ENCODE measurements at regions not wholly inside any gene's neighbourhood (a gene's known extent, or its start where the extent isn't known, plus 50 kb on each side); places are given as distances from the start of the nearest gene placed in this dataset.
"Not testable (repeated sequence)": the region's sequence is repeated elsewhere in the genome, so short reads cannot be mapped to it uniquely, and the experiment has no call there.

DNA sequence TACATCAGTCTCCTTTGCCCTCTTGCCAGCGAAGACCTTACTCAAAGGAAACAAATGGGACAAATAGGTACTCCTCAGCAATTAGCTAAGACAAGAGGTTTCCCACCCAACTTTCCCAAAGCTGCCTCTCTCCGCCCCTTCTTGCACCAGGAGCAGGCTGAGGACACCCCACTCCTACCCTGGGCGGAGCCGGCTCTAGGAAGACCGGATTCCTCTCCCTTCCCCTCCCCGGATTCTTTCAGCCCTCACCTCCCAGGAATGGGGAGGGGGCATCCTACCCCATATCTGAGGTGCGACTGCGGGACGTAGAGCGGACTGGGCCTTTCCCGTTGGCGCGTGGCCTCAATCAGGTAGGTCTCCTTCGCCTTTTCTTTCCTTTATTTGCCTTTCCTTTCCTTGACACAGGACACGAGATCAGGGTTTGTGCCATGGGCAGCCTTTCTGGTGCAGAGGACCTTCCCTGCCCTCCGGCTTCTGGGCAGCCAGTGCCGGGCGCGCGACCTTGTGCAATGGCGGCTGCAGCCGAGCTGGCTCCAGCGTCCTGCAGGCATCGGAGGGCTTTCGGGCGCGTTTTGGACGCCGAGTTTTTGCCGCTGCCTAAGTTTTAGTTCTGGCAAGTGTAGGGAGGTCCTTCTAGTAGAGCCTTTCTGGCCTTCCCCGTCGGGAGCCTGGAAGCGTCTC, 279.9 kb downstream of the PLS3 start:
- POLR2A ChIA-PET; H3K4me1 ChIP-seq (ENCODE audit: insufficient read depth, low read length); H3K36me3 ChIP-seq (ENCODE audit: insufficient read depth, low read length); H3K9me3 Mint-ChIP-seq; H3K27me3 ChIP-seq (ENCODE audit: insufficient read depth, low read length, poor library complexity, severe bottlenecking); H3K27ac ChIP-seq (ENCODE audit: low read depth, low read length); H3K27ac Mint-ChIP-seq; H3K4me1 Mint-ChIP-seq; H3K4me3 Mint-ChIP-seq; H3K27me3 Mint-ChIP-seq; DNase-seq; H3K36me3 Mint-ChIP-seq; H3K4me3 ChIP-seq (ENCODE audit: low read length); H3K9me3 ChIP-seq (ENCODE audit: low read length); CTCF ChIA-PET: not testable (repeated sequence)

GRCh38 chrX:115850986-115851385, 290.0 kb downstream of the PLS3 start:
- H3K4me3 Mint-ChIP-seq; H3K27ac ChIP-seq (ENCODE audit: low read depth, low read length); H3K4me3 ChIP-seq (ENCODE audit: low read length); H3K27ac Mint-ChIP-seq; H3K4me1 ChIP-seq (ENCODE audit: insufficient read depth, low read length); POLR2A ChIA-PET; H3K4me1 Mint-ChIP-seq; CTCF ChIA-PET; H3K9me3 ChIP-seq (ENCODE audit: low read length); H3K27me3 Mint-ChIP-seq; H3K9me3 Mint-ChIP-seq; H3K27me3 ChIP-seq (ENCODE audit: insufficient read depth, low read length, poor library complexity, severe bottlenecking); H3K36me3 ChIP-seq (ENCODE audit: insufficient read depth, low read length); H3K36me3 Mint-ChIP-seq: not testable (repeated sequence)
- peak in 1 of 5 donors; percentile 46 for DNase-seq

- H3K9me3 Mint-ChIP-seq; H3K4me1 ChIP-seq (ENCODE audit: insufficient read depth, low read length); H3K27me3 Mint-ChIP-seq; H3K36me3 Mint-ChIP-seq; H3K27ac Mint-ChIP-seq; H3K4me1 Mint-ChIP-seq; CTCF ChIA-PET; H3K9me3 ChIP-seq (ENCODE audit: low read length); H3K4me3 Mint-ChIP-seq; H3K36me3 ChIP-seq (ENCODE audit: insufficient read depth, low read length); H3K27me3 ChIP-seq (ENCODE audit: insufficient read depth, low read length, poor library complexity, severe bottlenecking); H3K4me3 ChIP-seq (ENCODE audit: low read length); POLR2A ChIA-PET; DNase-seq; H3K27ac ChIP-seq (ENCODE audit: low read depth, low read length): not testable (repeated sequence)
Measured at GRCh38 chrX:115853260-115853659, 292.3 kb downstream of the PLS3 start.

- H3K4me3 ChIP-seq (ENCODE audit: low read length); H3K27ac ChIP-seq (ENCODE audit: low read depth, low read length); H3K36me3 ChIP-seq (ENCODE audit: insufficient read depth, low read length); DNase-seq; POLR2A ChIA-PET; H3K36me3 Mint-ChIP-seq; H3K27me3 Mint-ChIP-seq; H3K27ac Mint-ChIP-seq; H3K4me1 Mint-ChIP-seq; H3K4me3 Mint-ChIP-seq; H3K27me3 ChIP-seq (ENCODE audit: insufficient read depth, low read length, poor library complexity, severe bottlenecking); H3K9me3 ChIP-seq (ENCODE audit: low read length); CTCF ChIA-PET; H3K9me3 Mint-ChIP-seq; H3K4me1 ChIP-seq (ENCODE audit: insufficient read depth, low read length): not testable (repeated sequence)
Measured at GRCh38 chrX:115881170-115881569, 289.4 kb upstream of the AGTR2 start.

DNA sequence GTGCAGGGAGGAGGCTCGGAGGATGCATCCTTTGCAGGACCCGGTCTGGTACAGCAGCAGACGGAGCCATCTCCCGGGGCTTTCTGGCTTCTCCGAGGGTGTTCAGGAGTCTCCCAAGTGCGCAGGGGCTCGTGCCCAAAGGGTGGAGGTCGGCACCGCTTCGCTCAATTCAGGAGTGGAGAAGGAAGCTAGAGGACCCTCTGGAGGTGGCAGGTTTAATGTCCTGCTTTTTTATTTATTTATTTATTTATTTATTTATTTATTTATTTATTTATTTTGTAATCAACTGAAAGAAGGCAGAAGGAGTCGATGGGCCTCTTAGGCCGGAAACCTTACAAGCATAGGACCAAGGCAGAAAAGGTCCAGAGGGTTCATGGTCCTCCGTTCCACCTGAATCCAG, 286.4 kb upstream of the AGTR2 start:
- H3K4me3 Mint-ChIP-seq; H3K27ac ChIP-seq (ENCODE audit: low read depth, low read length); DNase-seq; H3K4me3 ChIP-seq (ENCODE audit: low read length); H3K36me3 ChIP-seq (ENCODE audit: insufficient read depth, low read length); H3K4me1 Mint-ChIP-seq; H3K27ac Mint-ChIP-seq; H3K9me3 Mint-ChIP-seq; H3K27me3 ChIP-seq (ENCODE audit: insufficient read depth, low read length, poor library complexity, severe bottlenecking); CTCF ChIA-PET; H3K4me1 ChIP-seq (ENCODE audit: insufficient read depth, low read length); H3K9me3 ChIP-seq (ENCODE audit: low read length); POLR2A ChIA-PET; H3K36me3 Mint-ChIP-seq; H3K27me3 Mint-ChIP-seq: not testable (repeated sequence)

DNA sequence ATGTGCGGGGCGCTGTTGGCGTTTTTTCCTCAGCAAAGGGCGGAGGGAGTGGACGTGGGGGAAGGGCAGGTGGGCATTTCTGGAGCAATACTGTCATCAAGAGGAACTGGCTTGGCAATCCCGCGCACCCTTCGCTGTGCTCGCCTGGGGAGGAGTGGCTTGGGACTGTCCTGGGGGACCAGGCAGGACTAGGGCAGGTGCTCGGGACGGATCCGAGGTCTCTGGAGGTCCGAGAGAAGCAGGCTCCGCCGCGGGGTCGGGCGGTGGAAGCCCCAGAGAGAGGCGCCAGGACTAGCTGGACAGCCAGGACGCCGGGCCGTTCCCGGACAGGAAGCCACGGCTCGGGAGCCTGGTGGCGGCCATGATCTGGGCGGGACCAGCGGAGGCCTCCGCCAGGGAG, 282.5 kb upstream of the AGTR2 start:
- H3K36me3 ChIP-seq (ENCODE audit: insufficient read depth, low read length); H3K9me3 ChIP-seq (ENCODE audit: low read length); CTCF ChIA-PET; H3K4me1 Mint-ChIP-seq; POLR2A ChIA-PET; H3K9me3 Mint-ChIP-seq; H3K27me3 ChIP-seq (ENCODE audit: insufficient read depth, low read length, poor library complexity, severe bottlenecking); H3K4me1 ChIP-seq (ENCODE audit: insufficient read depth, low read length); H3K4me3 ChIP-seq (ENCODE audit: low read length); H3K27me3 Mint-ChIP-seq; H3K27ac ChIP-seq (ENCODE audit: low read depth, low read length); H3K36me3 Mint-ChIP-seq: not testable (repeated sequence)
- peak overlapping the region in 2 of 8 donors; percentile 77 to 87 for H3K27ac Mint-ChIP-seq
- H3K4me3 Mint-ChIP-seq = peak overlapping the region in 5 of 7 donors; percentile 41 to 98 (median 89)
- DNase-seq = peak in 3 of 5 donors; percentile 54 to 79 (median 70)

- H3K4me1 Mint-ChIP-seq, H3K27me3 Mint-ChIP-seq: not testable (repeated sequence)
- peak in 1 of 5 donors; percentile 10 for DNase-seq
Measured at GRCh38 chrX:115888519-115888918, 282.0 kb upstream of the AGTR2 start.

DNA sequence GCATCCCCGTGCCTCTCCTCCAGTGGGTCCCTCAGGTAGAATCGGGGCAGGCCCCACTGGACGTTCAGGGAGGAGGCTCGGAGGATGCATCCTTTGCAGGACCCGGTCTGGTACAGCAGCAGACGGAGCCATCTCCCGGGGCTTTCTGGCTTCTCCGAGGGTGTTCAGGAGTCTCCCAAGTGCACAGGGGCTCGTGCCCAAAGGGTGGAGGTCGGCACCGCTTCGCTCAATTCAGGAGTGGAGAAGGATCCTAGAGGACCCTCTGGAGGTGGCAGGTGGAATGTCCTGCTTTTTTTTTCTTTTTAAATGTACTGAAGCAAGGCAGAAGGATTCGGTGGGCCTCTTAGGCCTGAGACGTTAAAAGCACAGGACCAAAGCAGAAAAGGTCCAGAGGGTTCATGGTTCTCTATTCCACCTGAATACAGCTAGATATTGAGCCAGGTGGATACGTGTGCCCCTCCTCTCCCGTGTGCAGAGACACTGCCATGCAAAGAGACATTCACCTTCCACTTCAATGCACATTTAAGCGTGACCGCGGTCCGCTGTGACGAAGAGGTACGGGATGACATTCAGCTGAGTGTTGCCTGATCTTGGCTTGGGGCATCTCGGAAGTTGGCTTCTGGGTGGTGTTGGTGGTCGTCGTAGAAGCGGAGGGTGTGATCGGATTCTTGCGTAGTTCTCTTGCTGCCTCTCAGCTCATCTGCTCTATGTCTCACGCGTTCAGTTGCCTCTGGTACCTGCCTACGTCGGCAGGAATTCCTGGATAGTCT, 281.2 kb upstream of the AGTR2 start:
- Mint-ChIP-seq H3K27ac (peak overlapping the region in 1 of 8 donors; percentile 29), H3K27me3 (peaks cover 0 to 3% of the 10 kb centered on the region in 2 donors), H3K36me3 (no peaks in the 10 kb centered on the region), H3K4me1 (peaks cover 0 to 2% (median 0%) of the 10 kb centered on the region in 3 donors), H3K4me3 (peak overlapping the region in 2 of 7 donors; percentile 10 to 63), H3K9me3 (peaks cover 0 to 2% (median 0%) of the 10 kb centered on the region in 5 donors)
- no peak for DNase-seq
- Histone ChIP-seq H3K4me3 (ENCODE audit: low read length) (no peak overlapping the region), H3K27me3 (ENCODE audit: insufficient read depth, low read length, poor library complexity, severe bottlenecking) (no peaks in the 10 kb centered on the region), H3K27ac (ENCODE audit: low read depth, low read length) (no peak overlapping the region), H3K9me3 (ENCODE audit: low read length) (no peaks in the 10 kb centered on the region), H3K36me3 (ENCODE audit: insufficient read depth, low read length) (no peaks in the 10 kb centered on the region), H3K4me1 (ENCODE audit: insufficient read depth, low read length) (no peaks in the 10 kb centered on the region)
- CTCF ChIA-PET = no interaction called here
- POLR2A ChIA-PET = no interaction called here

More at GRCh38 chrX:115888519-115888918, 282.0 kb upstream of the AGTR2 start:
- H3K9me3 ChIP-seq (ENCODE audit: low read length); H3K27me3 ChIP-seq (ENCODE audit: insufficient read depth, low read length, poor library complexity, severe bottlenecking); POLR2A ChIA-PET; H3K4me1 ChIP-seq (ENCODE audit: insufficient read depth, low read length); H3K4me3 ChIP-seq (ENCODE audit: low read length); CTCF ChIA-PET; H3K36me3 ChIP-seq (ENCODE audit: insufficient read depth, low read length); H3K4me3 Mint-ChIP-seq; H3K27ac Mint-ChIP-seq; H3K27ac ChIP-seq (ENCODE audit: low read depth, low read length); H3K9me3 Mint-ChIP-seq; H3K36me3 Mint-ChIP-seq: not testable (repeated sequence)
